ENCODE measurements at regions not wholly inside any gene's neighbourhood (a gene's known extent, or its start where the extent isn't known, plus 50 kb on each side); places are given as distances from the start of the nearest gene placed in this dataset.

- no peak for DNase-seq (ENCODE audit: extremely low read depth in 1 of 11, low read depth in 9 of 11, low spot score in 4 of 11)
These were observed 144.8 kb downstream of the KITLG start for GRCh38 chr12:88435334-88436076.

- no peak for DNase-seq (ENCODE audit: extremely low read depth in 1 of 11, low read depth in 9 of 11, low spot score in 4 of 11)
These were observed 143.0 kb downstream of the KITLG start for GRCh38 chr12:88437226-88437625.
